K562 (cell line): ENCODE measurements at regions not wholly inside any gene's neighbourhood (a gene's known extent, or its start where the extent isn't known, plus 50 kb on each side); places are given as distances from the start of the nearest gene placed in this dataset.

ENCODE experiments used
- ATF1 ChIP-seq, 2 experiments: fragments of 450-650 bp in 1 of 2; IDR thresholded peaks; 2 replicates each; pipeline ENCODE4 v1.6.1; 2016; ENCODE audit warnings: missing compliant biosample characterization in 1 of 2, missing genetic modification characterization in 1 of 2
- ETV5 ChIP-seq: sonication (generic); formaldehyde crosslinking; IDR thresholded peaks from 2 replicates; pipeline ENCODE4 v1.4.0; 2020; ENCODE audit warnings: low read depth, mild to moderate bottlenecking, missing genetic modification reagents
- HDAC6 ChIP-seq: IDR thresholded peaks from 2 replicates; pipeline ENCODE4 v1.6.1; 2012; ENCODE audit warnings: low read depth, mild to moderate bottlenecking, control low read depth, inconsistent platforms, low read length, moderate library complexity
- ILF3 ChIP-seq: fragments of 450-650 bp; IDR thresholded peaks from 2 replicates; pipeline ENCODE4 v1.6.1; 2018; ENCODE audit warnings: antibody characterized with exemption, mild to moderate bottlenecking, moderate library complexity, borderline replicate concordance
- MAFG ChIP-seq: fragments of 450-650 bp; conservative IDR thresholded peaks from 2 replicates; pipeline ENCODE4 v1.6.1; 2016; ENCODE audit warnings: missing genetic modification characterization, missing compliant biosample characterization
- MCM2 ChIP-seq: fragments of 450-650 bp; IDR thresholded peaks from 2 replicates; pipeline ENCODE4 v1.6.1; 2017; ENCODE audit warnings: low read depth, mild to moderate bottlenecking
- MECOM ChIP-seq: fragments of 250-450 bp; sonication (Bioruptor Pico); IDR thresholded peaks from 2 replicates; pipeline ENCODE4 v1.8.0; 2022; ENCODE audit warnings: inconsistent platforms
- MYC ChIP-seq, 2 experiments: fragments of 250-450 bp in 1 of 2; sonication (Bioruptor Pico) in 1 of 2; IDR thresholded peaks; 2 replicates each; pipeline versions ENCODE4 v1.5.1 to v1.6.1; 2012 to 2021; ENCODE audit warnings: low read depth in 2 of 2, borderline replicate concordance in 1 of 2, improper control_type of control experiment in 1 of 2, low read length in 1 of 2, mild to moderate bottlenecking in 1 of 2, moderate library complexity in 1 of 2
- NCOR1 ChIP-seq: fragments of 450-650 bp; IDR thresholded peaks from 2 replicates; pipeline ENCODE4 v1.6.1; 2016; ENCODE audit warnings: mild to moderate bottlenecking, moderate library complexity
- NR4A1 ChIP-seq, 2 experiments: fragments of 250-450 bp in 1 of 2; fragments of 450-650 bp in 1 of 2; sonication (Bioruptor Pico) in 1 of 2; IDR thresholded peaks; 2 replicates each; pipeline versions ENCODE4 v1.4.0 to v1.6.1; 2016 to 2020; ENCODE audit warnings: mild to moderate bottlenecking in 2 of 2, missing compliant biosample characterization in 1 of 2, missing genetic modification characterization in 1 of 2, moderate library complexity in 1 of 2
- RFX5 ChIP-seq: IDR thresholded peaks from 2 replicates; pipeline ENCODE4 v1.6.1; 2011; ENCODE audit warnings: low read depth, mild to moderate bottlenecking, improper control_type of control experiment, low read length
- SP2 ChIP-seq: IDR thresholded peaks from 2 replicates; pipeline ENCODE4 v1.6.1; 2011; ENCODE audit warnings: mild to moderate bottlenecking, low read depth, low read length, moderate library complexity; ENCODE audit not compliant: poor library complexity, severe bottlenecking; ENCODE audit errors: extremely low read depth
- TEAD4 ChIP-seq, 2 experiments: sonication (generic) in 1 of 2; formaldehyde crosslinking in 1 of 2; IDR thresholded peaks; 2 replicates each; pipeline versions ENCODE4 v1.6.1 to v1.8.0; 2012 to 2022; ENCODE audit warnings: borderline replicate concordance in 1 of 2, inconsistent platforms in 1 of 2, low read length in 1 of 2, mild to moderate bottlenecking in 1 of 2, missing genetic modification reagents in 1 of 2
- ZNF79 ChIP-seq: fragments of 250-450 bp; sonication (Bioruptor Pico); IDR thresholded peaks from 2 replicates; pipeline ENCODE4 v1.4.0; 2020; ENCODE audit warnings: low read depth, mild to moderate bottlenecking, moderate library complexity
- TF ChIP-seq, protein P1 (sequence below): fragments of 450-650 bp; formaldehyde crosslinking; IDR thresholded peaks from 2 replicates; pipeline ENCODE4 v1.4.0; 2020; ENCODE audit warnings: mild to moderate bottlenecking, mixed read lengths
- TF ChIP-seq, protein P2 (sequence below), 3 experiments: fragments of 200-800 bp in 1 of 3; sonication (Bioruptor generic) in 1 of 3; sonication (generic) in 1 of 3; formaldehyde crosslinking in 1 of 3; IDR thresholded peaks; 2 replicates each; pipeline versions ENCODE4 v1.6.1 to v1.8.0; 2016 to 2022; ENCODE audit warnings: mild to moderate bottlenecking in 2 of 3, missing compliant biosample characterization in 2 of 3, missing genetic modification characterization in 2 of 3, missing genetic modification reagents in 1 of 3
- TF ChIP-seq, protein P3 (sequence below): fragments of 250-450 bp; sonication (Bioruptor Pico); IDR thresholded peaks from 2 replicates; pipeline ENCODE4 v1.4.0; 2020; ENCODE audit warnings: mild to moderate bottlenecking, moderate library complexity
- TF ChIP-seq, protein P4 (sequence below): fragments of 450-650 bp; conservative IDR thresholded peaks from 2 replicates; pipeline ENCODE4 v1.6.1; 2016; ENCODE audit warnings: missing genetic modification characterization, low read depth, mild to moderate bottlenecking, control low read depth, missing compliant biosample characterization

DNA sequence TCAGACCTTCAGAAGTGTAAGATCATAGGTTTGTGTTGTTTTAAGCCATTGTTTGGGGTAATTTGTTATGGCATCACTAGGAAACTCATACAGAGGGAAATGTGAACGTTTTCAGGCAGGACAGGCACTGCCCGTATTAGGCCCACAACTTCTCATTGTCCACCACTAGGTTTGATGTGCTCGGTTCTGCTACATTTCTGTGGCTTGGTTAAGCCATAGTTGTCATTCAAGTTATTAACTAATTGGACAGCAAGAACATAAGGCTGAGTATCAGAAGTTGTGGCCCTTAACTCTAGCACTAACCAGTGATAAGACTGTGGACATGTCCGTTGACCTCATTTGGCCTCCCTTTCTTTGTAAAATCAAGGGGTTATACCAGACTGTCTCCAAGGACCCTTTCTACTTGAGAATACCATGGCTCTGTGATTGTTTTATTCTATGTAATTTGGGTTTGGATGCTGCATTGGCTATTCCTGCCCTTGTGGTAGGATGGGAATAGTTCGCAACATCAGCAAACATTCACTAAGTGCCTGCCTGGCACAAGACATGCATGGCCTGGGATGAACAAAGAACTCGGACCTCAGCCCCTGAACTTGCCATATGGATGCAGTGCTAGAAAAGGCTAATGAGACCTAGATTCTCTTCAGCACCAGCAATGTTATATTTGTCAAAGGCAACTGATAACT, 85.7 kb downstream of the CCDC71L start (continued):
- no peak for TF ChIP-seq MCM2
- no peak for TF ChIP-seq NR4A1 (CRISPR knock-in tag; IDR thresholded peaks at IDR 0.05)
- TF ChIP-seq NR4A1 (tag; IDR thresholded peaks at IDR 0.05), result peak; percentile 84
- TF ChIP-seq, protein P1, sequence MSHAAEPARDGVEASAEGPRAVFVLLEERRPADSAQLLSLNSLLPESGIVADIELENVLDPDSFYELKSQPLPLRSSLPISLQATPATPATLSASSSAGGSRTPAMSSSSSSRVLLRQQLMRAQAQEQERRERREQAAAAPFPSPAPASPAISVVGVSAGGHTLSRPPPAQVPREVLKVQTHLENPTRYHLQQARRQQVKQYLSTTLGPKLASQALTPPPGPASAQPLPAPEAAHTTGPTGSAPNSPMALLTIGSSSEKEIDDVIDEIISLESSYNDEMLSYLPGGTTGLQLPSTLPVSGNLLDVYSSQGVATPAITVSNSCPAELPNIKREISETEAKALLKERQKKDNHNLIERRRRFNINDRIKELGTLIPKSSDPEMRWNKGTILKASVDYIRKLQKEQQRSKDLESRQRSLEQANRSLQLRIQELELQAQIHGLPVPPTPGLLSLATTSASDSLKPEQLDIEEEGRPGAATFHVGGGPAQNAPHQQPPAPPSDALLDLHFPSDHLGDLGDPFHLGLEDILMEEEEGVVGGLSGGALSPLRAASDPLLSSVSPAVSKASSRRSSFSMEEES, result no peak
- TF ChIP-seq, protein P2, sequence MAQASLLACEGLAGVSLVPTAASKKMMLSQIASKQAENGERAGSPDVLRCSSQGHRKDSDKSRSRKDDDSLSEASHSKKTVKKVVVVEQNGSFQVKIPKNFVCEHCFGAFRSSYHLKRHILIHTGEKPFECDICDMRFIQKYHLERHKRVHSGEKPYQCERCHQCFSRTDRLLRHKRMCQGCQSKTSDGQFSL (CRISPR knock-in tag; IDR thresholded peaks at IDR 0.05), result no peak
- TF ChIP-seq, protein P2 (tag; IDR thresholded peaks at IDR 0.05), result peak in 1 of 2 experiments; percentile 46; a peak in 1 of 4 replicates
- TF ChIP-seq ZNF79 (CRISPR knock-in tag), result no peak
- TF ChIP-seq NCOR1, result no peak
- TF ChIP-seq MECOM, result 0 out of 2 replicates have a peak, but pooled peaks have one; percentile 5
- TF ChIP-seq RFX5, result no peak
- TF ChIP-seq, protein P3, sequence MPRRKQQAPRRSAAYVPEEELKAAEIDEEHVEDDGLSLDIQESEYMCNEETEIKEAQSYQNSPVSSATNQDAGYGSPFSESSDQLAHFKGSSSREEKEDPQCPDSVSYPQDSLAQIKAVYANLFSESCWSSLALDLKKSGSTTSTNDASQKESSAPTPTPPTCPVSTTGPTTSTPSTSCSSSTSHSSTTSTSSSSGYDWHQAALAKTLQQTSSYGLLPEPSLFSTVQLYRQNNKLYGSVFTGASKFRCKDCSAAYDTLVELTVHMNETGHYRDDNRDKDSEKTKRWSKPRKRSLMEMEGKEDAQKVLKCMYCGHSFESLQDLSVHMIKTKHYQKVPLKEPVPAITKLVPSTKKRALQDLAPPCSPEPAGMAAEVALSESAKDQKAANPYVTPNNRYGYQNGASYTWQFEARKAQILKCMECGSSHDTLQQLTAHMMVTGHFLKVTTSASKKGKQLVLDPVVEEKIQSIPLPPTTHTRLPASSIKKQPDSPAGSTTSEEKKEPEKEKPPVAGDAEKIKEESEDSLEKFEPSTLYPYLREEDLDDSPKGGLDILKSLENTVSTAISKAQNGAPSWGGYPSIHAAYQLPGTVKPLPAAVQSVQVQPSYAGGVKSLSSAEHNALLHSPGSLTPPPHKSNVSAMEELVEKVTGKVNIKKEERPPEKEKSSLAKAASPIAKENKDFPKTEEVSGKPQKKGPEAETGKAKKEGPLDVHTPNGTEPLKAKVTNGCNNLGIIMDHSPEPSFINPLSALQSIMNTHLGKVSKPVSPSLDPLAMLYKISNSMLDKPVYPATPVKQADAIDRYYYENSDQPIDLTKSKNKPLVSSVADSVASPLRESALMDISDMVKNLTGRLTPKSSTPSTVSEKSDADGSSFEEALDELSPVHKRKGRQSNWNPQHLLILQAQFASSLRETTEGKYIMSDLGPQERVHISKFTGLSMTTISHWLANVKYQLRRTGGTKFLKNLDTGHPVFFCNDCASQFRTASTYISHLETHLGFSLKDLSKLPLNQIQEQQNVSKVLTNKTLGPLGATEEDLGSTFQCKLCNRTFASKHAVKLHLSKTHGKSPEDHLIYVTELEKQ (CRISPR knock-in tag), result no peak
- no peak for TF ChIP-seq ILF3
- no peak for TF ChIP-seq SP2
- no peak for TF ChIP-seq TEAD4 (IDR thresholded peaks at IDR 0.05; ENCODE audit: low read length)
- no peak for TF ChIP-seq TEAD4 (CRISPR knock-in tag; IDR thresholded peaks at IDR 0.05; ENCODE audit: borderline replicate concordance)
- TF ChIP-seq MAFG (tag), result 0 out of 2 replicates have a peak, but pooled peaks have one; percentile 26
- TF ChIP-seq MYC (IDR thresholded peaks at IDR 0.05; ENCODE audit: low read depth, low read length), result no peak
- no peak for TF ChIP-seq MYC (CRISPR knock-in tag; IDR thresholded peaks at IDR 0.05; ENCODE audit: borderline replicate concordance, low read depth)
- TF ChIP-seq ATF1 (CRISPR knock-in tag; IDR thresholded peaks at IDR 0.05), result no peak
- TF ChIP-seq ATF1 (tag; IDR thresholded peaks at IDR 0.05), result no peak
- TF ChIP-seq HDAC6, result no peak
- TF ChIP-seq ETV5 (CRISPR knock-in tag), result peak; percentile 55; the same call in 1 of the 2 replicates
- TF ChIP-seq, protein P4, sequence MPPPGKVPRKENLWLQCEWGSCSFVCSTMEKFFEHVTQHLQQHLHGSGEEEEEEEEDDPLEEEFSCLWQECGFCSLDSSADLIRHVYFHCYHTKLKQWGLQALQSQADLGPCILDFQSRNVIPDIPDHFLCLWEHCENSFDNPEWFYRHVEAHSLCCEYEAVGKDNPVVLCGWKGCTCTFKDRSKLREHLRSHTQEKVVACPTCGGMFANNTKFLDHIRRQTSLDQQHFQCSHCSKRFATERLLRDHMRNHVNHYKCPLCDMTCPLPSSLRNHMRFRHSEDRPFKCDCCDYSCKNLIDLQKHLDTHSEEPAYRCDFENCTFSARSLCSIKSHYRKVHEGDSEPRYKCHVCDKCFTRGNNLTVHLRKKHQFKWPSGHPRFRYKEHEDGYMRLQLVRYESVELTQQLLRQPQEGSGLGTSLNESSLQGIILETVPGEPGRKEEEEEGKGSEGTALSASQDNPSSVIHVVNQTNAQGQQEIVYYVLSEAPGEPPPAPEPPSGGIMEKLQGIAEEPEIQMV (tag), result no peak
